ENCODE measurements at regions not wholly inside any gene's neighbourhood (a gene's known extent, or its start where the extent isn't known, plus 50 kb on each side); places are given as distances from the start of the nearest gene placed in this dataset.
A peak's percentile ranks its signal among the peaks of the same experiment; 100 is the strongest.
"Not testable (repeated sequence)": the region's sequence is repeated elsewhere in the genome, so short reads cannot be mapped to it uniquely, and the experiment has no call there.

GRCh38 chr2:52698408-52698807, 1069.2 kb upstream of the CHAC2 start:
- no peak for DNase-seq (ENCODE audit: low spot score)

- no peak for DNase-seq (ENCODE audit: low spot score)
Observed at GRCh38 chr2:52697690-52698089, 1069.9 kb upstream of the CHAC2 start.

GRCh38 chr2:52695731-52696130, 1071.9 kb upstream of the CHAC2 start:
- DNase-seq (ENCODE audit: low spot score): no peak

GRCh38 chr2:52686935-52687334, 1080.7 kb upstream of the CHAC2 start:
- no peak for DNase-seq (ENCODE audit: low spot score)

- no peak for DNase-seq (ENCODE audit: low spot score)
Observed at GRCh38 chr2:52676056-52676455, 1091.5 kb upstream of the CHAC2 start.

- no peak for DNase-seq (ENCODE audit: low spot score)
Observed at GRCh38 chr2:52668724-52669123, 1098.9 kb upstream of the CHAC2 start.

- no peak for DNase-seq (ENCODE audit: low spot score)
Observed at GRCh38 chr2:52659546-52659945, 1108.1 kb upstream of the CHAC2 start.

GRCh38 chr2:52658598-52658997, 1109.0 kb upstream of the CHAC2 start:
- peak; percentile 62 for DNase-seq (ENCODE audit: low spot score)

GRCh38 chr2:52639692-52640091, 1127.9 kb upstream of the CHAC2 start:
- no peak for DNase-seq (ENCODE audit: low spot score)

GRCh38 chr2:52632543-52632942, 1135.1 kb upstream of the CHAC2 start:
- no peak for DNase-seq (ENCODE audit: low spot score)

GRCh38 chr2:52629944-52630343, 1137.7 kb upstream of the CHAC2 start:
- no peak for DNase-seq (ENCODE audit: low spot score)

- DNase-seq (ENCODE audit: low spot score): no peak
Observed at GRCh38 chr2:52629531-52629930, 1138.1 kb upstream of the CHAC2 start.

- no peak for DNase-seq (ENCODE audit: low spot score)
Observed at GRCh38 chr2:52622266-52622665, 1145.3 kb upstream of the CHAC2 start.

GRCh38 chr2:52613064-52613463, 1154.5 kb upstream of the CHAC2 start:
- DNase-seq (ENCODE audit: low spot score): peak; percentile 7

- no peak for DNase-seq (ENCODE audit: low spot score)
Observed at GRCh38 chr2:52611759-52612158, 1155.8 kb upstream of the CHAC2 start.

- DNase-seq (ENCODE audit: low spot score): no peak
Observed at GRCh38 chr2:52608030-52608429, 1159.6 kb upstream of the CHAC2 start.

- no peak for DNase-seq (ENCODE audit: low spot score)
Observed at GRCh38 chr2:52597346-52597745, 1170.3 kb upstream of the CHAC2 start.

GRCh38 chr2:52594026-52594425, 1173.6 kb upstream of the CHAC2 start:
- DNase-seq (ENCODE audit: low spot score): no peak

GRCh38 chr2:52584071-52584470, 1183.5 kb upstream of the CHAC2 start:
- DNase-seq (ENCODE audit: low spot score): not testable (repeated sequence)

- no peak for DNase-seq (ENCODE audit: low spot score)
Observed at GRCh38 chr2:52572469-52572894, 1195.1 kb upstream of the CHAC2 start.

GRCh38 chr2:52571380-52572347, 1195.9 kb upstream of the CHAC2 start:
- DNase-seq (ENCODE audit: low spot score): no peak

- no peak for DNase-seq (ENCODE audit: low spot score)
Observed at GRCh38 chr2:52570716-52571115, 1196.9 kb upstream of the CHAC2 start.

GRCh38 chr2:52563151-52563550, 1204.5 kb upstream of the CHAC2 start:
- DNase-seq (ENCODE audit: low spot score): no peak

- no peak for DNase-seq (ENCODE audit: low spot score)
Observed at GRCh38 chr2:52558265-52558664, 1209.3 kb upstream of the CHAC2 start.

Data from RKO (cell line).